Esophagus squamous epithelium (tissue), 4 donors: ENCODE measurements at regions not wholly inside any gene's neighbourhood (a gene's known extent, or its start where the extent isn't known, plus 50 kb on each side); places are given as distances from the start of the nearest gene placed in this dataset.

ENCODE experiments used
- CTCF ChIP-seq, 6 experiments: fragments of 450-650 bp in 4 of 6; fragments of 200-600 bp in 2 of 6; sonication (generic) in 2 of 6; IDR thresholded peaks; one replicate each; pipeline ENCODE4 v1.5.1; 2016 to 2019; ENCODE audit warnings: antibody characterized with exemption in 6 of 6, mild to moderate bottlenecking in 4 of 6, moderate library complexity in 4 of 6
- POLR2A ChIP-seq, 4 donors: fragments of 450-650 bp; IDR thresholded peaks; one replicate each; pipeline ENCODE4 v1.6.1; 2017; ENCODE audit warnings: antibody characterized with exemption in 4 of 4, mild to moderate bottlenecking in 4 of 4, moderate library complexity in 3 of 4

GRCh38 chr6:130298258-130298657 is 67.6 kb upstream of the TMEM200A start:
- TF ChIP-seq POLR2A (IDR thresholded peaks at IDR 0.05) (no peak), CTCF (IDR thresholded peaks at IDR 0.05) (no peak)
